CD4-positive, alpha-beta T cell treated with Interleukin-12 subunit alpha and Interleukin-12 subunit beta, for 1 hour (primary cell): ENCODE measurements at regions not wholly inside any gene's neighbourhood (a gene's known extent, or its start where the extent isn't known, plus 50 kb on each side); places are given as distances from the start of the nearest gene placed in this dataset.
"Not testable (repeated sequence)": the region's sequence is repeated elsewhere in the genome, so short reads cannot be mapped to it uniquely, and the experiment has no call there.

Experiments
- DNase-seq: peaks from one replicate; pipeline ENCODE4 v3.0.0-alpha.2; 2020

- not testable (repeated sequence) for DNase-seq
Measured at GRCh38 chr16:29195116-29195872, 210.4 kb downstream of the LAT start.

- DNase-seq: not testable (repeated sequence)
Measured at GRCh38 chr16:29194185-29194844, 209.5 kb downstream of the LAT start.

GRCh38 chr16:29193634-29194033 is 208.8 kb downstream of the LAT start:
- not testable (repeated sequence) for DNase-seq

GRCh38 chr16:29193248-29193574 is 208.4 kb downstream of the LAT start:
- not testable (repeated sequence) for DNase-seq

GRCh38 chr16:29192329-29193247 is 207.7 kb downstream of the LAT start:
- no peak for DNase-seq

- not testable (repeated sequence) for DNase-seq
Measured at GRCh38 chr16:29191636-29192180, 206.9 kb downstream of the LAT start.

- DNase-seq: not testable (repeated sequence)
Measured at GRCh38 chr16:29190553-29191431, 205.9 kb downstream of the LAT start.

GRCh38 chr16:29188806-29189205 is 204.0 kb downstream of the LAT start:
- not testable (repeated sequence) for DNase-seq

- not testable (repeated sequence) for DNase-seq
Measured at GRCh38 chr16:29186306-29187220, 201.7 kb downstream of the LAT start.

GRCh38 chr16:29185872-29186271 is 201.0 kb downstream of the LAT start:
- DNase-seq: not testable (repeated sequence)

GRCh38 chr16:29184738-29185438 is 200.0 kb downstream of the LAT start:
- not testable (repeated sequence) for DNase-seq

GRCh38 chr16:29182940-29183868 is 198.4 kb downstream of the LAT start:
- not testable (repeated sequence) for DNase-seq

GRCh38 chr16:29182501-29182900 is 197.6 kb downstream of the LAT start:
- no peak for DNase-seq

- not testable (repeated sequence) for DNase-seq
Measured at GRCh38 chr16:29181921-29182411, 197.1 kb downstream of the LAT start.

GRCh38 chr16:29181254-29181780 is 196.5 kb downstream of the LAT start:
- DNase-seq: not testable (repeated sequence)

- not testable (repeated sequence) for DNase-seq
Measured at GRCh38 chr16:29180206-29180600, 195.4 kb downstream of the LAT start.

GRCh38 chr16:29179401-29180205 is 194.8 kb downstream of the LAT start:
- DNase-seq: not testable (repeated sequence)
